GM18519 (cell line): ENCODE measurements at regions not wholly inside any gene's neighbourhood (a gene's known extent, or its start where the extent isn't known, plus 50 kb on each side); places are given as distances from the start of the nearest gene placed in this dataset.
A peak's percentile ranks its signal among the peaks of the same experiment; 100 is the strongest.

Experiments used
- ATAC-seq: cut with Tn5 transposase; IDR thresholded peaks from one replicate; pipeline ENCODE4 v1.9.1; 2021; ENCODE audit warnings: mild to moderate bottlenecking, moderate library complexity; ENCODE audit not compliant: unreplicated experiment, low FRiP score

DNA sequence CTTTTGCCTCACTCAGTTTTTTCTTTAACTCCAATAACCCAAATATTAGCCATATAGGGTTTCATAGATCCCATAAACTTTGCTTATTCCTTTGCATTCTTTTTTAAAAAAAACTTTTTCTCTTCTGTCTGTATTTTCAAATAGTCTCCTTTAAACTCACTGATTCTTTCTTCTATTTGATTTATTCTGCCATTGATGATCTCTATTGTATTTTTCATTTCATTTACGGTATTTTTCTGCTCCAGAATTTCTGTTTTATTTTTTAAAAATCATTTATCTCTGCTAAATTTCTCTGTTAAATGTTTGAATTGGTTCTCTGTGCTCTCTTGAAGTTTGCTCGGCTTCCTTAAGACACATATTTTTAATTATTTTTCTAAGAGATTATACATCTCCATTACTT lies 573.3 kb upstream of the MAN1A1 start:
- ATAC-seq = no peak

DNA sequence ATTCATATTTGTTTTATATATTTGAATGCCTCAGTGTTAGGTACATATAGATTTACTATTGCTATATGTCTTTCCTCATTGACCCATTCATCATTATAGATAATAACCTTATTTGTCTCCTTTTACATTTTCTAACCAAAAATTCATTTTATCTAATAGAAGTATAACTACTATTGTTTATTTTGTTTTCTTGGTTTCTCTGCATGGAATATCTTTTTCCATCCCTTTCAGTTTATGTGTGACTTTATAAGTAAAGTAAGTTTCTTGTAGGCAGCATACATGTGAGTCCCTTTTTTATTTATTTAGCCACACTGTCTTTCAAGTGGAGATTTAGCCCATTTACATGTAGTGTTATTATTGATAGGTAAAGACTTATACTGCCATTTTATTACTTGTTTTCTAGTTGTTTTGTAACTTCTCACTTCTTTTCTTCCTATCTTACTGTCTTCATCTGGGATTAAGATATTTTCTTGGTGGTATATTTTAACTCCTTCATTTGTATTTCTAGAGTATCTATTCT lies 572.0 kb upstream of the MAN1A1 start:
- ATAC-seq = no peak

DNA sequence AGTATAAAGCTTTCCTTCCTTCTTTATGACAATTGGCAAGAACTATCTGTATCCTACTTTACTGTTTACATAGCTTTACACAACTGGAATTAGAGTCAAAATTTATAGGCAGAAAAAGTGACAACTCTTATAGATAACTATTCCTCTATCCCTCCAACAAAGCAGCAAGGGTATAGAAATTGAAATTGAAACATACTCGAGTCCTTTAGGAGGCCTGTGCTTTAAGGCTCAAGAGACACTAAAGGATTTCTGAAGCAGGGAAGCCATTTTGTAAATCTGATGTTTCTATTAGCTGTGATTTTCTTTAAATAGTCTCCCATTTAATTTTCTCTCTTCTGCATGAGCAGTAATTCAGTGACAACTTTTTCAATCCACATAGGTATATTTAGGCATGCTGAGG lies 567.6 kb upstream of the MAN1A1 start:
- ATAC-seq = no peak

DNA sequence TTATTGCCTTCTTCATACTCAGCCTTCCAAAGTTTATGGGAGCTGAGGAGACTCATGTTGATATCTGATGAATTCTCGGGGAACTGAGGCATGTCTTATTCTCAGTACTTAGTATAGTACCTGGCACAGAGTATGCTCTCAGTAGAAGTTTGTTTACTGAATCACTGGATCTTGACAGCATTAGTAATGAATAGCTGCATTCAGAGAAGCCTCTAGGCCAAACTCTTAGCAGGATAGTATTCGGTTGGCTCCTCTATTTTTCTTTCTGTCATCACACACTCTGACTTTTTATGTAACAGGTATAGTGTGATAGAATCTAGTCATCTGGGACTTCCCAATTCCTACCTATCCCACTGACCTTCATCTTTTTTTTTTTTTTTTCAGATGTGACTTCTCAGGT lies 566.4 kb upstream of the MAN1A1 start:
- no peak for ATAC-seq

DNA sequence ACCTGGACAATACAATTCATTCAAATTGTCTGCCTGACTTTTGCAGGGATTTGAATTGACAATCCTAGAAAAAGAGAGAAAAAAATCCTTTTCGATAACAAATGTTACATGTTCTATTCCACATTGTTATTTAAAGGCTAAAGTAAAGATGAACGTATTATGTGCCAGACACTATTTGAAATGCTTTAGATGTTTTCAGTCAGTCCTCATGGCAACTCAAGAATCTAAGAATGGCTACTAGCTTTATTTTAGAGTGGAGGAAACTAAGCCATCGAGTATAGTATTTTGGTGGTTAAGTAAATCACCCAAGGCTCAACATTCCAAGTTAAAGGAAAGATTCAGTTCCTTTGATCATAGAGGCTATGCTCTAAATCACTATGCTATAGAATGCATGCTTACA lies 558.6 kb upstream of the MAN1A1 start:
- ATAC-seq = no peak

DNA sequence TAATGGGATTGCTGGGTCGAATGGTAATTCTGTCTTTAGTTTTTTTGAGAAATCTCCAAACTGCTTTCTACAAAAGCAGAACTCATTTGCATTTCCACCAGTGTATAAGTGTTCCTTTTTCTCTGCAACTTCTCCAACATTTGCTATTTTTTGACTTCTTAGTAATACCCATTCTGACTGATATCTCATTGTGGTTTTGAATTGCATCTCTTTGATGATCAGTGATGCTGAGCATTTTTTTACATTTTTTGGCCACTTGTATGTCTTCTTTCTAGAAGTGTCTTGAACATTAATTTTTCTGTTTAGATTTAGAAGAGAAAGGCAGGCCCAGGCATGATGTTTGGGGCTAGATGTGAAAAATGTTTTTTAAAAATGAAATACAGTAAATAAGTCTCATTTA lies 553.1 kb upstream of the MAN1A1 start:
- ATAC-seq = no peak

DNA sequence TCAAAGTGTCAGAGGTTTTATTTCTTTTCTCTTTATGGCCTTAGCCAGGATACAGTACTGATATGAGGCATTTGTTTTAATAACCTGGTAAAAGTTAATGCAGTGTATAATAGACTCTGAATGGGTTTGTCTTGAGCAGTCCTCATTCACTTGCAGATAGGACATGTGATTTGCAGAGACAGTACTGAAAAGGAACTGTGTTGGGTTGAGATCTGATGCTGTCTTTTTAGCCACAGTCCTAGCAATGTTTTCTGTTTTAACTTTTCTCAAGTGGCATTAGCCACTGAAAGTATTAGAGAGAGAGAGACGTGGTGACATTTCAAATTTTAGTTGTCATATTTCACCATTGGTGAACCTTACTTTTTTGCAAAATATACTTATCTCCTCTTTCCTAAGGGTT lies 547.2 kb upstream of the MAN1A1 start:
- ATAC-seq = no peak

DNA sequence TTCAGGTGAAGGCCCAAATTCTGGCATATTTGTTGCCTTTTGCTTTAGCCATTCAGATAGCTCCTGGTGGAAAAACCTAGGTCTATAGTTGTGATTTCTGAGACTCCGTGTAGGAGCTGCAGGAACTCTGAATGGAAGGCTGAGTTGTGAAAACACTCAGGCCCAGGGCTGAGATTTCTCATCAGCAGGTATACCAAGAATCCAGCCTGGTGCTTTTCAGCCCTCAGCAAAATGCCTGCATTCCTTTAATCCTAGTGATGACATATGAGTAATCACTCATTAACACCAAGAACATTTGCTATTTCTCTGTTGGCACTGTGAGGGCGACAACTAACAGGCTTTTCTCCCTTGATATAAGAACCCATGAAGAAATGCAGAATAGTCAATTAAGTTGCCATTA lies 546.1 kb upstream of the MAN1A1 start:
- no peak for ATAC-seq

DNA sequence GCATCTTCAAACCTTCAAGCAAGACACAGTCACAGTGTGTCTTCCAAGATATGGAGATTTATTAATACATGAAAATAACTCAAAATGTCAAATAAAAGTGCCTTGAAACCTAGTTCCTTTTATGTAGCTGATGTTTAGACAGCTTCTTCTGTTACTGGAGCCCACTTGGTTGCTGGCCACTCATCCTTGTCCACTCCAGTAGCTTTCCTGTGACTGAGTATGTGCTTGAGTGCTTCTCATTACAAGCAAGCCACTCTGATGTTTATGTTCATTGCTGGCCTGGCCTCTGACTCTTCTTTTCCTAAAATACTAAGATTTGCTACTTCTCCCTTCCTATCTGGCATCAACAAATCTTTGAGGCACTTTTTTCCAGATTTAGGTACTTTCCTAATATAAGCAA lies 545.2 kb upstream of the MAN1A1 start:
- no peak for ATAC-seq

DNA sequence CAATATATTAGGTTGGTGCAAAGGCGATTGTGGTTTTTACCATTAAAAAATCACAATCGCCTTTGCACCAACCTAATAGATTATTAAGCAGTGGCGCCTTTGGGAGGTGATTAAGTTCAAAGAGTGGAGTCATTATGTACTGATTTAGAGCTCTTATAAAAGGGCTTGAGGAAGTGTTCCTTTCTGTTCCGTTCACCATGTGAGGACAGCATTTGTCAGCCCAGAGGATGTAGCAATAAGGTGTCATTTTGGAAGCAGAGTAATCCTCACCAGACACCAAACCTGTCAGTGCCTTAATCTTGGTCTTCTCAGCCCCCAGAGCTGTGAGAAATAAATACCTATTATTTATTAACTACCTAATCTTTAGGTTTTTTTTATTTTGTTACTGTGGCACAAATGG lies 542.1 kb upstream of the MAN1A1 start:
- no peak for ATAC-seq

DNA sequence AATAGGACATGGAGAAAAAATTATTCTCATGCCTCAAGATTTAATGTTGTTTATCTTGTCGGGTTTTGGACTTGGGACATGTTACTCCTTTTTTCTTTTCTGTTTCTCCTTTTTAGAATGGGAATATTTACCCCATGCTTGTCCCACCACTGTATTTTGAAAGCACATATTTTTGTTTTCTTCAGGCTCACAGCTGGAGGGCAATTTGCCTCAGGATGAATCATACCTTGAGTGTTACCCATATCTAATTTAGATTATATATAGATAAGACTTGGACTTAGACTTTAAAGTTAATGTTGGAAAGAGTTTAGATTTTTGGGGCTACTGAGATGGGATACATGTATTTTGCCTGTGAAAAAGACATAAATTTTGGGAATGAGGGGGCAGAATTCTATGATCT lies 541.6 kb upstream of the MAN1A1 start:
- no peak for ATAC-seq

DNA sequence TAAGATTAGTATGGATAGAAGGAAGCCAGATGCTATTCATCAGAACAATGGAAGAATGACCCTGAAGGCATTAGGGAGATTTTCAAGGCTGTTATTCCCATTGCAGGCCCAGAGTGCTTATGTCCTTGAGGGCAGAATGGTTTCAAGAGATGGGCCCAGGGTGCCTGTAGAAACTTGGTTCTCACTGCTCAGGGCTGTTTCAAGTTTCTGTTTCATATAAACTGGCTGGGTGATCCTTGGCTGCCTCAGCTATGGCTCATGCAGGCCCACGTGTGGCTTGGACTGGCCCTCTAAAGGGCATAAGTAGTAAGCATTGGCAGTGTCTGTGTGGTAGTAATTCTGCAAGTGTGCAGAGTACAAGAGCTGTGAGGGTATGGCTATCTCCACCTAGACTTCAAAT lies 540.9 kb upstream of the MAN1A1 start:
- no peak for ATAC-seq

DNA sequence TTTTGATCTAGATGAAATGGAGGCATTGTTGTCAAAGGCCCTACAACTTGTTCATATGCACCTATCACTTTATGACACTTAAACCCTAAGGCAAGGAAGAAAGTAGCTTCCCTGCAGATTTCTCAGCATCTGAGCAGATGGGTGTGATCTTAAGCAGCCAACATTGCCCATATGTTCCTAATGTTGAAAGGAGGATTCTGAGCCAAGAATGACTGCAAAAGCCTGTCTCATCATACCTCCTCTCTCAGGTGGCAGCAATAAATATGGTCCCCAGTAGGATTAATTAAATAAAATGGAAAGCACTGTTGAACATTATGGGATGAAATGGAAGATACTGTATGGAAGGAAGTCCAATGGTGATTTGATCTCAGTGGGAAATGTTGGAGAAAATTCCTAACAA lies 538.1 kb upstream of the MAN1A1 start:
- no peak for ATAC-seq

DNA sequence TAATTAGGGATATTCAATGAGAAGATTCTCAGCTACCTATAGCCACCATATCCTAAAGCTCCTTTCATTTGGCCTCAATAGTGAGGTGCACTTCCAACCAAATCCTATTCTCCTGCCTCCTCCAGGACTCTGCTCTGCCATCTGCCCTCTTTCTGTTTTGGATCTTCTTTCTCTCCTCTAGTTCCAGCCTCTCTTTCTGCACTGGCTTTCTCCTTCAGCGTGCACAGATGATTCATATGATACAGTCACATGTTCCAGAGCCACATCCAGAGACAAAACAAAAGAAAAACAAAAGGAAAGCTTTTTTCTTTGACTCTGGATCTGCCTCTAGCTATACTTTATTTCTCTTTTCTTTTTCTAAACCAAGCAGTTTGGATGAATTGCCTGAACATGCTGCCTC lies 531.9 kb upstream of the MAN1A1 start:
- ATAC-seq = no peak

DNA sequence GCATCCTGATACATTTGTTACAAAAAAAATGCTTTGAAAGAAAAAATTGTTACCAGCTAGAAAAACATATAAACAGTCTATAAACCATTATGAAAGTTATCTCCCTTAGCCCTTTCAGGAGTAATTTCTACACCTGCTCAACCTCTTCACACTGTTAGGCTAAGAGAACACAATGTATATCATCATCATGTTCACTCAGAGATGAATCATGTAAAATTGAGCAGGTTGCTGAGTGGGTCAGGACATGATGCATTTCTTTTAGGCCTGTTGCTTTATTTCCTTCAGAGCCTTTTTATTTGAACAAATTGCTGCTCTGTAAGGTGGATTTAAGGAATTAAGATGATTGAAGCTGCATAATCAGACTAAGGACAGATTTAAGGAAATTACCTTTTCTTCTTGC lies 531.3 kb upstream of the MAN1A1 start:
- no peak for ATAC-seq

DNA sequence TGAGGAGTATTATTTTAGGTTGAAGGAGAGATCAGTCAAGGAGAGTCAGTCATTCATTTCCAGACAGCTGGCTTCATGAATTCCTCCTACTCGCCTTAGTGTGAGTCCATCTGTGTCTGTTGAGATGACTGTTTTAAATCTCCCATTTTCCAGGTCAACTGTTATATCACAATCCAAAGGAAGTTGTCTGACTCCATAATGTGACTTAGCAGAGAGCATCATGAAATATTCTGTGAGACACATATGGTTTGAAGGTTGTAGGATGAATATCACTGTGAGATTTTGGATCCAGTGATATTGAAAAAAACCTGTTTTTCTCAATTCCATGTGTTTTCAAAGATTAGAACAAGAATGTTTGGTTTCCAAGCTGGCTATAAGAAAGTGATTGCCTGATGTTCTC lies 530.2 kb upstream of the MAN1A1 start:
- no peak for ATAC-seq

DNA sequence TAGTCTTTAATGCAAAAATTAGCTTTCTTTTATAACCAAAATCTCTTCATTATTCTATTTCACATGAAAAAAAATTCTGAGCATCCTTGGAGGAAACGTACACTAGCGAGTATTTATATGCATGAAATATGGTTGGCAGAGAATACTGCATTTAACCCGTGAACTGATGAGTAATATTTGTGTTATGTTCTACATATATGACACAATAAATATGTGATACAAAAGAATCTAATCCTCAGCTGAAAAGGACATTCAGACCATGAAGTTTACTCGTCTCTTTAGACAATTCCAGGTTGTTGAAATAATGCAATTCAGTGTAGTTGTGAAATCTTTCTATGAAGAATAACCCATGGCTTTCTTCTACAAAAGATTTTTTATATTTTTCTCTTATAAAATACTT lies 524.8 kb upstream of the MAN1A1 start:
- no peak for ATAC-seq

DNA sequence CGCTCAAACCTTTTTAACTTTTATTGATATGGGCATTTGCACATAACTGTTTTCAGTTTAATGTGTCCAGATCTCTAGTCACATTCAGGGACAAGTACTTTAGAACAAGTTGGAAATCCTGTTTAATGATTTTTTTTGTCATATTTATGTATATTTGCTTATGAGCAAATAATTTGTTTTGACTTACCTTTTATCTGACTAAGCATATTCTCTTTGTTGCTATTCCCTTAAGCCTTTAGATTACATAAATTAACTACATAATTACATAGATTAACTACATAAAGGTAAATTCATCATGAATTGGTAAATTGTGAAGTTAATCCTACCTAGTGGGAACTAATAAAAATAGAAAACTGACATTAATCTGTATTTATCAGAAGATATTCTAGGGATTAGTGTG lies 523.5 kb upstream of the MAN1A1 start:
- ATAC-seq = no peak

DNA sequence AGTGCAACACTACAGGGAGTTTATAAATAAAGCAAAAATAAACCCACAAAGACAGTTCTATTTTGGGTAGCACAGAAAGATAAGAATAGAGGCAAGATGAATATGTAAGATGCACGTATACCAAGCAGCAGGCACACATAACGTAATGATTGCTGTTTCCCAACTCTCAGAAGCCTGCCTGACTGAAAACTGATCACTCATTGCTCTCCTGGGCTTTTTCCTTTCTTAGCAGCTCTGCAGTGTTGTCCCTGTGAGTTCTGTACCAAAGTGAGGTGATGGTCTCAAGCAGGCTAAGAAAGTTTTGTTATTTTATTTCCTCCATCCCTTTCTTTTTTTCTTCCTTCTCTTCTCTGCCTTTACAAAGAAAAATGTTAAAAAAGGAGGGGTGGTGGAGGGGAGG lies 522.0 kb upstream of the MAN1A1 start:
- ATAC-seq = no peak

DNA sequence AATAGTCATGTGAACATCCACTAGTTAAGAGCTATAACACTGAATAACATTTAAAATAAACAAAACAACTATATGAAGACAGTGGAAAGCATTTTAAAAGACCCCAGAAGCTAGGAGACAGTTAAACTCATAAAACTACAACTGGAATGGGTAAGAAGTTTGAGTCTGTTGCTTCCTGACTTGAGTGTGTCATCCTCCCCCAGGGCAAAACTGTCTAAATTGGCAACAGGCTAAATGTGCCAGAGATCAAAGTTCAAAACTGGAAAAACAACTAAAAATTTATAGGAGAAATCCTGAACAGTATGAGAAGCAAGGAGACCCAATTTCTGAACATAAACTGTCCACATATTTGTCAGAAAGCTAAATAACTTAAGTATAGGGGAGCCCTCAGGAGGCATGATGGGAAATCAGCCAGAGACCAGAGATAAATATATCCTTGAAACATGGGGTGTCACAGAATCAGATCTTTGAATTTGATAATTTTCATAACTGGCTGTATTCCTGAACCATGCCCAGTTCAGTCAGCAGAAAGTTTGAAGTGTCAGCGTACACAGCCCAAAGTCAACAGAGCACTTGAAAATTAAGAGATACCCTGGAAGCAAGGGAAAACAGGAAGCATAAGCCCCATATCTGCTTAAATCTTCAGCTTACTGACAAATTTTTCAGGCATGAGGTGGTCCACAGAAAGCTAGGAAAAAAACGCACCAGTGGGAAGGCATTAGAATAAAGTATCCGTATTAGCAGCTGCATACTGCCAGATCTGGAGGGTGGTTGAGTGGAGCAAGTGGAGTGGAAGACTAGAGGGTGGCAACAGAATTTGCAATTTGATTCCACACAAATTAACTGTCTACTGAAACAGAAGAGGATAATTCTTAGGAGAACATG lies 516.1 kb upstream of the MAN1A1 start:
- no peak for ATAC-seq

DNA sequence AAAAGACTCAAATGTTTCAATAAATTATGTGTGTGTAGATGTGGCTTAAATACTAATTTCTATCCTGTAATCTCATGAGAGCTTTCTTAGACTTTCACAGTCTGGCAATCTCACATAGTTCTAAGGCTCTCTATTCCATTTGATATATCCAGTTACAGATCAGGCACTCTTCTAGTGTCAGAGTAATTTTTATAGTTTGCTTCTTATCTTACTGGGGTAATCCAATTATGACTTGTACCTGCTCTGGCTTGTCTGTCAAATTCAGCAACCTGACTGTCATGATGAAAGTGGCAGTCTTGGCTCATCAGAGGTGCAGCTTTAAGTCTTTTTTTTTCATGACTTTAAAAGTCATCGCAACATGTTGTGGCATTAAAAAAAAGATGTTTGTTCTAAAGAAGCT lies 513.2 kb upstream of the MAN1A1 start:
- ATAC-seq = no peak

DNA sequence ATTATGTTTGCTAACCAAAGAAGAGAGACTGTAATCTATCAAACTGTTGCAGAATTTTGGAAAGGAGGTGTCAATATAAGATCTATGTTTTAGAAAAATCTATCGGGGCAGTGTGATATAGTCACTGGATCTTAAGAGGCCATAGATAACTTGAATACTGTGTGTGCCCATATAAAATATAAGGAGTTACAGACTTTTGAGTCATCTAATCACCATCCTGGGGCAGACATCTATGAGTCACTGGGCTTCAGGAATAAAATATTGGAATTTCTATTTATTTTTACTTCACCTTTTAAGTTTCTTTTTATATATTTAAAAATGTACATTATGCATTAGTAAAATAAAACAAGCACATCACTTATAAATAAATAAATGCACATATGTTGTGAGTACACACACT lies 509.3 kb upstream of the MAN1A1 start:
- no peak for ATAC-seq

DNA sequence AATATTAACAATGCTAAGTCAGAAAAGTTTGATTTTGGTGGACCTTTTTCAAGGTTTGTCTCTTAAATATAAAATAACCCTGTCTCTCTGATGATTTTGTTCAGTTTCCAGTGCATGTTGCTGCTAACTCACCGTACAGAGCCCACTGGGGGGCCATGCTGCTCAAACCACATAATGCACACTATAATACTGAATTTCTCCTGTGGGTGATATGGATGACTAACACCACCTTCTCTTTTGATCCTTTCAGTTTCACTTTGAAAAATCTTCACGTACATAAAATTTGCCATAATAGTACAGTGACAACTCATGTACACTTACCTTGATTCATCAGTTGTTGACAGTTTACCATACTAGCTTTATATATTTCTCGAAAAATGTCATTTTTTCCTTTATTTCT lies 506.6 kb upstream of the MAN1A1 start:
- ATAC-seq = peak; percentile 94
